NCI-H2171 (cell line): ENCODE measurements at regions not wholly inside any gene's neighbourhood (a gene's known extent, or its start where the extent isn't known, plus 50 kb on each side); places are given as distances from the start of the nearest gene placed in this dataset.
A peak's percentile ranks its signal among the peaks of the same experiment; 100 is the strongest.
"Not testable (repeated sequence)": the region's sequence is repeated elsewhere in the genome, so short reads cannot be mapped to it uniquely, and the experiment has no call there.

Experiments used
- DNase-seq: peaks from one replicate; lab custom pipeline; 2025; lab: John Stamatoyannopoulos, UW

DNA sequence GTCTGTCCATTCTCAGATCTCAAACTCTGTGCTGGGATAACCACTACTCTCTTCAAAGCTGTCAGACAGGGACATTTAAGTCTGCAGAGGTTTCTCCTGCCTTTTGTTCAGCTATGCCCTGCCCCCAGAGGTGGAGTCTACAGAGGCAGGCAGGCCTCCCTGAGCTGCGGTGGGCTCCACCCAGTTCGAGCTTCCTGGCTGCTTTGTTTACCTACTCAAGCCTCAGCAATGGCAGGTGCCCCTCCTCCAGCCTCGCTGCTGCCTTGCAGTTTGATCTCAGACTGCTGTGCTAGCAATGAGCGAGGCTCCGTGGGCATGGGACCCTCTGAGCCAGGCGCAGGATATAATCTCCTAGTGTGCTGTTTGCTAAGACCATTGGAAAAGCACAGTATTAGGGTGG, 53.1 kb upstream of the HUNK start:
- not testable (repeated sequence) for DNase-seq

DNA sequence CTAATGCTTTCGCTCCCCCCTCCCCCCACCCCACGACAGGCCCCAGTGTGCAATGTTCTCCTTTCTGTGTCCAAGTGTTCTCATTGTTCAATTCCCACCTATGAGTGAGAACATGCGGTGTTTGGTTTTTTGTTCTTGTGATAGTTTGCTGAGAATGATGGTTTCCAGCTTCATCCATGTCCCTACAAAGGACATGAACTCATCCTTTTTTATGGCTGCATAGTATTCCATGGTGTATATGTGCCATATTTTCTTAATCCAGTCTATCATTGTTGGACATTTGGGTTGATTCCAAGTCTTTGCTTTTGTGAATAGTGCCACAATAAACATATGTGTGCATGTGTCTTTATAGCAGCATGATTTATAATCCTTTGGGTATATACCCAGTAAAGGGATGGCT, 58.5 kb upstream of the HUNK start:
- DNase-seq, result not testable (repeated sequence)

DNA sequence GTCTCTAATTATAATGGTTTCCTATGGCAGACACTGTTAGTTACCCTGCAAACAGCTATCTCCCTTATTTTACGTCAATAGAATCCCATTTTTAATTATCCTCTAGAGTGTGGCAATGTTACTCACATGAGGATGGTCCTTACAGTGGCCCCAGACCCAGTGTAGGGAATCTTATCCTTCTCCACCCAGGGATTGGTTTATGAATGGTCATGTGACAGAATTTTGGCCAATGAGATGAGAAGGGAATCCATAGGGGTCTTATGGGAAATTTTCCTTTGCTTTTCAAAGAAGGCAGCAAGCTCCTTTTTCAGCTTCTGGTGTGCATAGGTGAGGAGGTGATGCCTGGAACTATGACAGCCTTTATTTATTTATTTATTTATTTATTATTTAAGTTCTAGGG, 59.0 kb upstream of the HUNK start:
- no peak for DNase-seq

DNA sequence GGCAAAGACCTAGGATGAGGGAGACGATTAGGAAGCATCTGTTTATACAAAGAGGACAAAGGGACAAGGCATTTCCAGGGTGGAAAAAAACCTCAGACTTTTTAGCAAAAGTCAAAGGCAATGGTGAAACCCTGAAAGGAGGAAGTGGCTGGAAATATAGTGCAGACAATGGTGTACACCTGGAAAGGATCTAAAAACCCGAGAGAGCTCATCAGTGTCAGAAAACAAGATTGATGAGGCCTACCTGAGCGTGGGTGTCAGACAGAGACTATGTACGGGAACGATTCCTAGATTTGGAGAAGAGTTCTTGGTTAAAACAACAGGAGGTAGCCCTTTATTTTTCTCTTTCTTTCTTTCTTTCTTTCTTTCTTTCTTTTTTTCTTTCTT, 68.8 kb upstream of the HUNK start:
- DNase-seq, result no peak

DNA sequence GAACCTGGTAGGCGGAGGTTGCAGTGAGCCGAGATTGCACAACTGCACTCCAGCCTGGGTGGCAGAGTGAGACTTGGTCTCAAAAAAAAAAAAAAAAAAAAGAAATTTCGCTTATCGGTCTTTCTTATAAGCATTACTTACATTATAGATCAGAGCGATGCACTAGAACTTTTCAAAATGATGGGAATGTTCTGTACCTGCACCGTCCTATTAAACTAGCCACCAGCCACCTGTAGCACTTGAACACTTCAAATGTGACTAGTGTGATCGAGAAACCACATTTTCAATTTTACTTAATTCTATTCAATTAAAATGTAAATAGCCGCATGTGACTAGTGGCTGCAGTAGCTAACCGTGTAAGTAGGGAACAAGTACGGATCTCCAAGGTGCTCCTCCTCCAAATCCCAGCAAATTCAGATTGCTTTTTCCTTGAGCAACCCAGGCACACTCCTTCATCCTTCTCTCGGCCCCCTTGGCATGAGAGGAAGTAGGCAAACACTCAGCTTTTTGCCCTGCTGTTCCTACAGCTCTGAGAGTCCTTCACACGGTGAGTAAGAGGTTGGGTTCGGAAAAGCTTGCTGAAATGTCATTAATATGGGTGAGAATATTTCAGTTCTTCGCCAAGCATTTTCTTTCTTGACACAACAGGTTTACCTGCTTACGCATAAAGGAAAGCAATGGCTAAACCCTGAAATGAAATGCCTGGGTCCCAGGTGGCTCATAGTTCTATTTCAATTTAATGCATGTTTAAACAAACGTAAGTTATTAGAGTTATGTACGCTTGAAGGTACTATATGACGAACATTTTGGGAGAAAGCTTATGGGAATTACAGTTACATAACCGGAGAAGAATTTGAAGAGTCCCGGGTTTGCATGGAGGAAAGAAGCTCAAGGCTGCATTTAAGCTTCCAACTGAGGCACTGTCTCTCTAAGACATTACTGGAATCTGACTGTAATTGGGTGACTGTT, 69.5 kb upstream of the HUNK start:
- no peak for DNase-seq

DNA sequence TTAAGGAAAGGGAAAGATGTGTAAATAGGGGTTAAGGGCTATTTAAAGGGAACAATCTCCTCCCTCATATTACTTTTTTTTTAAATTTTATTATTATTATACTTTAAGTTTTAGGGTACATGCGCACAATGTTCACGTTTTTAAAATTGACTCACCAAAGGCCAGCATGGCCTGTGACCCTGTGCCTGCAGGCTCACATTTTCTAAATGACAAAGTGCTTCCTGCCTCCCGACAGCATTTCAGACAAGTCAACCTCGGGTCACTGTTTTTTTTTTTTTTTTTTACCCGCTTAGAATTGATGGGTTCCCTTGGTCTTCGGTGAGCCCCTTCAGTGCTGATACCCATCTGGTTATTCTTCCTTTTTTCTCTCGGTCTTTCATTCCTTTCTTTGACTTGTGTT, 70.4 kb upstream of the SCAF4 start:
- DNase-seq, result no peak

DNA sequence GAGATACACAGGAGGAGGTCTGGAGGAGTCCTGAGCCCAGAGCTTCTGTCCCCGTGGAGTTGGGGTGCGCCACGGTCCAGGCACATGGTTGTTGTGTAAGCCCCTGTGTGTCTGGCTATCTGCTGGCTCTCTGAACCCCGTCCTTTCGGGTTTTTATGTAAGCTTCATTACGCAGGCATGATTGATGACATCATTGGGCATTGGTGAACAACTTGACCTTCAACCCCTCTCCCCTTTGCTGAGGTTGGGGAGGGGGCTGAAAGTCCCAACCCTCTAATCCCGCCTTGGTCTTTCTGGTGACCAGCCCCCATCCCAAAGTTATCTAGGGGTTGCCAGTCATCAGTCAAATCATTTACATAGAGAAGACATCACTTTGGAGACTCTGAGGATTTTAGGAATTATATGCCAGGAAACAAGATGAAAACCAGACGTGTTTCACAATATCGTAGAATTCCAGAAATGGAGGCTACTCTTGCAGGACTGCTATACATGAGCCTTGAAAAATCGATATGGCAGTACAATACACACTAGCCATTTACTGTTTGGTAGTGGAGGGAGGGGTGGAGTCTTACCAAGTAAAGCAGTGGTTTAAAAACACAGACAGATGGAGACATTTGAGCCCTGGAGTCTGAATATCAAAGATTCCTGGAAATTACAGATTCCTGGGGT, 69.8 kb upstream of the SCAF4 start:
- DNase-seq, result peak; percentile 49

DNA sequence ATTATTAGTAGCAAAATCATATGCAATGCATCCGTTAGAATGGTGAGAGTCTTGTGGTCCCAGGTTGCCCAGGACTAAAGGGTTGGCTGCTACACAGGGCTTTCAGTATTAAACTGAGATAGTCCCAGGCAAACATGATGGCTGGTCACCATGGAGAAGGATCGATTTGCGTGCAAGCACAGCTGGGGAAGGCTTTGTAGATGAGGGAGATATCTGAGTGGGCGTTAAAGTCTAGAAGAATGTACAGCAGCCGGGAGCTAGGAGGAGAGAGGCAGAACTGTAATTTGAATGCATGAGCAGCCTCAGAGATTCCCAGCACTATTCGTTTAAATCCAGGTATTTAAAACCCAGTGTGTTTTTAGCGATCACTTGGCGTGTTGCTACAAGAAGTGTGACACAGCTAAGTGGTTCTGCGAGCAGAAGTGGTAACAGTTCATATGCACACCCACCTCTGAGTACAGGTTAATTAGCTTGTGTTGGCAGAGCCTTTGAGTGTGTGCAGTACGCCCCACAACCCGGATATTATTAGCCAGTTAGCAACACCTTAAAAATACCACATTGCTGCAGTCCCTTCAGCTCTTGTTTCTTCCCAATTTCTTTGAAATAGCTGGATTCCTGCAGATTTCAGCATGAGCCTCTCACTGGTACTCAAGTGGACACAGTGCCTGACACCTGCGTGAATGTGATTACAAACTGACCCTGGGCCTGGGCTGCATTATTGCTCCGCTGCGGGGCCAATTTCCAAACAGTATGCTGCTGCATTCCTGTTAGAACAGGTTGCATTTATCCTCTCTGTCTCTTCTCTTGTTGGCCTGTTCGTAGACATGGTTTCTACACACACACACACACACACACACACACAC, 67.2 kb upstream of the SCAF4 start:
- no peak for DNase-seq

DNA sequence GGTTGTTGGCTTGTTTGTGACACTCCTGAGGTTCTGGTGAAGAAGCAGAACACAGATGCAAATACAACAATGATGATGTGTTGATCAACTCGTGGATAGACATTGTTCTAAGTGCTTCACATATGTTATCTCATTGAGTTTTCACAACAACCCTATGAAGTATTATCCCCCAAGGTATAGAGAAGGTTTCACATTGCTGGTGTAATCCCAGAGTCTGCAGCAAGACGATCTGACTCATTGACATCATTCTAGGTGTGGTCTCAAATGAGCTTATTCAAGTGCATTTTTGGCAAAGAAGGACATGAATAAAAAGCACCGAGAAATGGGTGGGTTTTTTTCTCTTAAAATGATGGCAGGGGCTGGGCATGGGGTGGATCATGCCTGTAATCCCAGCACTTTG, 64.1 kb upstream of the SCAF4 start:
- no peak for DNase-seq

DNA sequence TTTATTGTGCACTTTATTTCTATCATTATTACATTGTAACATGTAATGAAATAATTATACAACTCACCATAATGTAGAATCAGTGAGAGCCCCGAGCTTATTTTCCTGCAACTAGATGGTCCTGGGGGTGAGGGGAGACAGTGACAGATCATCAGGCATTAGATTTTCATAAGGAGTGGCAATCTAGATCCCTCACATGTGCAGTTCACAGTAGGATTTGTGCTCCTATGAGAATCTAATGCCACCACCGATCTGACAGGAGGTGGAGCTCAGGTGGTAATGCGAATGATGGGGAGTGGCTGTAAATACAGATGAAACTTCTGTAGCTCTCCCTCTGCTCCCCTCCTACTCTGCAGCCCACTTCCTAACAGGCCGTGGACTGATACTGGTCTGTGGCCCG, 58.5 kb upstream of the SCAF4 start:
- DNase-seq, result not testable (repeated sequence)

DNA sequence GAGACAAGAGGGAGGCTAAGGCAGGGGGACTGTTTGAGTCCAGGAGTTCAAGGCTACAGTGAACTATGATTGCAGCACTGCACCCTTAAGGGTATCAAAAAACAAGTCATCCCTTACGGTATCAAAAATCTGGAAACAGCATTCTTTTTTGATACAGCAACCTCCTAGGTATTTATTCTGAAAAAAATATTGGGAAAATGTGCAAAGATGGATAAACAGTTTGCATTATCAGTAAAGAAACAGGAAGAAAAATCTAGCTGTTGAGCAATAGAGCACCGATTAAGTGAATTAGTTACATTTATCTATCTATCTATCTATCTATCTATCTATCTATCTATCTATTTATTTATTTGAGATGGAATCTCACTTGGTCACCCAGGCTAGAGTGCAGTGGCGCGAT, 56.7 kb upstream of the SCAF4 start:
- no peak for DNase-seq

DNA sequence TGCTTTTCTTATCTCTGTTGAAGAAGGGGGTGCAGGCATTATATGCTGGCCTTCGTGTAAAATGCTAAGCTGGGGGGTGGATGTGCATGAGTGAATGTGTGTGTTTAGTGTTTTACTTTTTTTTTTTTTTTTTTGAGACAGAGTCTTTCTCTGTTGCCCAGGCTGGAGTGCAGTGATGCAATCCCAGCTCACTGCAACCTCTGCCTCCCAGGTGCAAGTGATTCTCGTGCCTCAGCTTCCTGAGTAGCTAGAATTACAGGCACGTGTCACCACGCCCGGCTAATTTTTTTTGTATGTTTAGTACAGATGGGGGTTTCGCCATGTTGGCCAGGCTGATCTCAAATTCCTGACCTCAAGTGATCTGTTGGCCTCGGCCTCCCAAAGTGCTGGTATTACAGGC, 55.8 kb upstream of the SCAF4 start:
- not testable (repeated sequence) for DNase-seq

DNA sequence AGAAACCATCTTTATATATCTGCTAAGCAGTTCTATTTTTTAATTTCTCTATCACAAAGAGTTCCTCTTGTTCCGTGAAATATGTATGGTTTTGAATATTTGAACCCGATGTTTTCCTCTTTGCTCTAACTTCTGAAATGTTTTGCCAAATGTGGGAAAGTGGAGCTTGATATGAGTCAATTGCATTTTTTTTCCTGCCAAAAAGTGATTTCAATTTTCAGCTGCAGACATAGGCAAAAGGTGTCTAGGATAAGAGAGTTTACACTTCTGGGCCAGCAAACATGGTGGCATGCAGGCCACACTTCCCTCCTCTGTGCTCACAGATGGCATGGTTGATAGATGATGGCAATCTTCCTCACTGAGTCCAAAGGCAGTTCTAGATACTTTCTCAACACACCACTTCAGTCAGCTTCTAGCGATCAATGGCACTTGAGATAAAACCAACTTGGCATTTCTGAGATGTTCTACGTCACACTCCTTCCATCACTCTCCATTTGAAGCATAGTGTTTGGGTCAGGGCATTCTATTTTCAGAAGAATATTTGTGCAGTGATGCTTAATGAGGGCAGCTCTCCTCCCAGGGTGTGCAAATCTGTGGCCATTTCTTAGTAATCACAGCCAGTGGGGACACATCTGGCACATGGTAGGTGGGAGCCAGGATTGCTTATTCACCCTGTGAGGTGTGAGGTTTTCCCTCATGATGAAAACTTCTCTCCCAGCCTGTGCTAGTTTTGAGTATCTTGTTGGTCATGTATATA, 54.4 kb upstream of the SCAF4 start:
- DNase-seq, result no peak

DNA sequence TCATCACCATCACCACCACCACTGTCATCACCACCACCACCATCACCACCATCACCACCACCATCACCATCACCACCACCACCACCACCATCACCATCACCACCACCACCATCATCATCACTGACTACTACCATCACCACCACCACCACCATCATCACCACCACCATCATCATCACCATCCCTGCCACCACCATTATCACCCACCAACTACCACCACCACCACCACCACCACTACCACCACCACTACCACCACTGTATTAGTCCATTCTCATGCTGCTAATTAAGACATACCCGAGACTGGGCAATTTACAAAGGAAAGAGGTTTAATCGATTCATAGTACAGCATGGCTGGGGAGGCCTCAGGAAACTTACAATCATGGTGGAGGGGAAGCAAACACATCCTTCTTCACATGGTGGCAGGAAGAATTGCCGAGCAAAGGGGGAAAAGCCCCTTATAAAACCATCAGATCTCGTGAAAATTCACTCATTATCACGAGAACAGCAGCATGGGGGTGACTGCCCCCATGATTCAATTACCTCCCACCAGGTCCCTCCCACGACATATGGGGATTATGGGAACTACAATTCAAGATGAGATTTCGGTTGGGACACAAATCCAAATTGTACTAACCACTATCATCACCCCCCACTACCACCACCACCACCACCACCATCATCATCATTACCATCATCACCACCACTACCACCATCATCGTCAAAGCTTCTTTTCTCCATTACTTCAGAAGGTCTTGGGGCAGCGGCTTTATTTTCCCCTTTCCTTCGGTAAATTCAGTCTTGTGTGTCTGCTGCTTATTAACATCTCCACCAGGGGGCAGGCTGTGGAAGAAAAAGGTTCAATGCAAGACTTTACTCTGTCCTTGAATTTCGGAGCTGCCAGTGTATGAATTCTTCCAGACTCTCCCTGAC, 53.6 kb upstream of the SCAF4 start:
- DNase-seq, result peak; percentile 44

DNA sequence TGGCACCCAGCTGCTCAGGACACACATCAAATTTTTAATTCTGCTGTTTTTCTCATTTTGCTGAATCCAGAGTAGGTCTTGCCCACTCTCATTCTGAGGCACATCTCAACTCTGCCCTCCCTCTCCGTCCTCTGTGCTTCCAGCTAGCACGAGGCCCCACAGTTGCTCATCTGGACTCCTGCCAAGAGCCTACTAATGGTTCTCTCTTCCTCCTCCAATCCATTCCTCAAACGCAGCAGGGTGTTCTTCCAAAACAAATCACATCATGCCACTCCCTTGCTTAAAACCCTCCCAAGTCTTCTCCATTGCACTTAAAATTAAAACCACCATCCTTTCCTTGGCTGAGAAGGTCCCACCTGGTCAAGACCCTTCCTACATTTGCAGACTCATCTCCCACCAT, 49.8 kb upstream of the SCAF4 start:
- peak; percentile 65 for DNase-seq
